Pancreas (tissue), 10 donors: ENCODE measurements at regions not wholly inside any gene's neighbourhood (a gene's known extent, or its start where the extent isn't known, plus 50 kb on each side); places are given as distances from the start of the nearest gene placed in this dataset.

Experiments
- ATAC-seq, 4 donors: fragments of 200-7000 bp; cut with Tn5 transposase; one replicate each; pipeline versions ENCODE4 v1.8.0 to v1.9.1; 2020; ENCODE audit warnings: mild to moderate bottlenecking in 4 of 4, moderate library complexity in 4 of 4
- DNase-seq, 6 donors: peaks; one replicate each; pipeline ENCODE4 v3.0.0-alpha.2; 2020
- FAIRE-seq: peaks from 2 replicates; lab custom pipeline; 2012; peaks lifted over from hg19 to GRCh38; lab: Jason Lieb, UNC
- H3K27ac ChIP-seq, 4 donors: fragments of 200-600 bp; sonication (generic); 1 replicate in 3 of 4; 2 replicates in 1 of 4; pipeline versions ENCODE4 v1.5.0 to v1.8.0; 2020
- H3K27me3 ChIP-seq, 4 donors: fragments of 200-600 bp; one replicate each; pipeline ENCODE4 v1.8.0; 2021
- H3K36me3 ChIP-seq, 3 donors: fragments of 200-600 bp; sonication (generic) in 1 of 3; one replicate each; pipeline versions ENCODE4 v1.5.0 to v1.8.0; 2020 to 2021
- H3K4me1 ChIP-seq, 3 donors: fragments of 200-600 bp; one replicate each; pipeline ENCODE4 v1.8.0; 2021
- H3K4me3 ChIP-seq, 4 donors: fragments of 200-600 bp; sonication (generic) in 2 of 4; one replicate each; pipeline versions ENCODE4 v1.5.0 to v1.8.0; 2020 to 2021
- H3K9me3 ChIP-seq, 4 donors: fragments of 200-600 bp; one replicate each; pipeline ENCODE4 v1.8.0; 2021
- CTCF ChIP-seq, 4 donors: fragments of 200-600 bp; sonication (generic) in 3 of 4; IDR thresholded peaks; one replicate each; pipeline versions ENCODE4 v1.5.0 to v1.8.0; 2021; ENCODE audit warnings: antibody characterized with exemption in 4 of 4
- WGBS, 2 donors: extraction: QIAGEN DNeasy Blood & Tissue Kit; methylation state at CpG; one replicate each; pipeline ENCODE4 v1.1.7; 2013; 5-methylcytosine and 5-hydroxymethylcytosine counted together
- intact Hi-C, 3 donors: fragments of 100-400 bp; cut with DNase I; formaldehyde crosslinking; loops; one replicate each; pipeline versions ENCODE4 v1.11.1 to v1.14.2; 2022
- donor health status: healthy with polysubstance abuse.
- donor health status: DM: no; HTN: no; CAD: no; lungs with moderate emphysema.
- donor health status: DM: no; HTN: no; CAD: no.
- donor health status: control.
- donor health status: control.
- donor health status: Bipolar disorder and iron deficiency.
- donor health status: DM: yes; HTN: yes; CAD: no.
- donor health status: DM: no; HTN: no; CAD: no.
- donor health status: DM: no; HTN: no; CAD: no.
- donor health status: DM: yes; HTN: yes; CAD: no.

DNA sequence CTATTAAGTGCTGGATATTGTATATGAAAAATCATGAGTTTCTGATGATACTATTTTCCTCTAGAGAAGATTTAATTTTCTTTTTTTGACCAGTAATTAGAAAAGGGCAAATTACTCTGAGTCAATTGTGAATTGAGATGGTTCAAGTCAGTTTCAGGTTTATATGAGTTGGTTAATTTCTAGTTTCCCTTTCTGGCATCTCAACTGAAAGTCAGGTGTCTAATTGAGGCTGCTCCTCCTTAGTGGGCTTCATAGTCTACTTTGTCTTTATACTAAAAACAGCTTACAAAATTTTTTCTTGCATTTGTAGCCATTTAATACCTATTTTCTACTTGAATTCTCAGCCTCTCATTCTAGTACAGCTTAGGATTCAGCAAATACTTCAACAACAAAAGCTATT lies 387.3 kb downstream of the RPS6KC1 start:
- Histone ChIP-seq H3K4me3 (no peak overlapping the region), H3K4me1 (no peaks in the 10 kb centered on the region), H3K27ac (no peak overlapping the region), H3K27me3 (peaks cover 0 to 7% (median 0%) of the 10 kb centered on the region in 4 donors), H3K9me3 (no peaks in the 10 kb centered on the region), H3K36me3 (no peaks in the 10 kb centered on the region)
- TF ChIP-seq CTCF (IDR thresholded peaks at IDR 0.05) = no peak
- DNase-seq (no peak), ATAC-seq (no peak), FAIRE-seq (no peak)
- intact Hi-C loops = no loop called here

GRCh38 chr1:213439703-213440102 lies 388.7 kb downstream of the RPS6KC1 start:
- no peak overlapping the region for H3K4me3 ChIP-seq
- ATAC-seq (no peak), DNase-seq (no peak), FAIRE-seq (no peak)
- WGBS, 2 donors = 88 to 94% methylated on average over 2 of the region's 2 CpGs
- intact Hi-C loops = no loop called here
- H3K27ac ChIP-seq = no peak overlapping the region
- peaks cover 0 to 7% (median 0%) of the 10 kb centered on the region in 4 donors for H3K27me3 ChIP-seq
- no peaks in the 10 kb centered on the region for H3K36me3 ChIP-seq
- no peaks in the 10 kb centered on the region for H3K9me3 ChIP-seq
- no peaks in the 10 kb centered on the region for H3K4me1 ChIP-seq
- TF ChIP-seq CTCF (IDR thresholded peaks at IDR 0.05) = no peak

DNA sequence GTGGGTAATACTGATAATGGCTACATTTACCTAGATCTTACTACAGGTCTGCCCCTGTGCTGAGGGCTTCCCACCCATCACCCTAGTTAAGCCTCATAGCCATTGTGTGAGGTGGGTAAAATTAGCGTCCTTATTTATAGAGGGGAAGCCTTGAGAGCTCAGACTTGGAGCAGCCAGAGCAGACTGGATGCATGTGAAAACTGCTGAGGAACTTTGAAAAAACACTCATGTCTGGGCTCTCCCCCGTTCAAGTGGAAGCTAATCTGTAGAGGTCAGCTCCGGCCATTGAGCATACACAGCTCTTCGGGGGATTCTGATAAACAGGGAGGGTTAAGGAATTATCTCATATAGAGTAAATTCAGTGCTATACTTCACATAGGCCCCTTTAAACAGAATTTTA lies 389.7 kb downstream of the RPS6KC1 start:
- no peaks in the 10 kb centered on the region for H3K36me3 ChIP-seq
- WGBS, 2 donors = 53 to 56% methylated on average over 4 of the region's 4 CpGs

DNA sequence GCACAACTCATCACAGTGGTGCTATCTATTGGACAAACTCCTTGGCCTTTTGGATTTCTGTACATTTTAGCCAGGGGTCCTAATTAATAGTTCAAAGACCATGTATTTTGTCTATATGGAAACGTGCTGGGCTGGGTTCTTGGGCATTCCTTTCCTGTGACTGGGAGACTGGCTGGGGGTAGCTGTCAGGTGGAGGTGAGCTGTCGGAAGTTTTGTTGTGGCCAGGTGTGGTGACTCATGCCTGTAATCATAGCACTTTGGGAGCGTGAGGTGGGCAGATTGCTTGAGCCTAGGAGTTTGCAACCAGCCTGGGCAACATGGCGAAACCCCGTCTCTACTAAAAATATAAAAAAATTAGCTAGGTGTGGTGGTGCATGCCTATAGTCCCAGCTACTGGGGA lies 392.4 kb downstream of the RPS6KC1 start:
- FAIRE-seq = no peak
- 74 to 78% methylated on average over 5 of the region's 5 CpGs for WGBS, 2 donors
- no peak for DNase-seq
- Histone ChIP-seq H3K36me3 (no peaks in the 10 kb centered on the region), H3K9me3 (no peaks in the 10 kb centered on the region), H3K27ac (no peak overlapping the region), H3K4me3 (no peak overlapping the region), H3K4me1 (no peaks in the 10 kb centered on the region), H3K27me3 (no peaks in the 10 kb centered on the region)
- intact Hi-C loops = no loop called here
- peak in 1 of 4 donors; percentile 39 for ATAC-seq
- no peak for TF ChIP-seq CTCF (IDR thresholded peaks at IDR 0.05)

More for the DNA sequence above, 389.7 kb downstream of the RPS6KC1 start:
- peaks cover 0 to 7% (median 0%) of the 10 kb centered on the region in 4 donors for H3K27me3 ChIP-seq
- intact Hi-C loops = no loop called here
- no peak overlapping the region for H3K4me3 ChIP-seq
- TF ChIP-seq CTCF (IDR thresholded peaks at IDR 0.05) = no peak
- FAIRE-seq (no peak), ATAC-seq (no peak), DNase-seq (no peak)
- H3K4me1 ChIP-seq = no peaks in the 10 kb centered on the region
- H3K9me3 ChIP-seq = no peaks in the 10 kb centered on the region
- no peak overlapping the region for H3K27ac ChIP-seq

- FAIRE-seq (no peak), DNase-seq (no peak), ATAC-seq (no peak)
- Histone ChIP-seq H3K36me3 (no peaks in the 10 kb centered on the region), H3K4me3 (no peak overlapping the region), H3K27me3 (no peaks in the 10 kb centered on the region), H3K27ac (no peak overlapping the region), H3K9me3 (no peaks in the 10 kb centered on the region), H3K4me1 (no peaks in the 10 kb centered on the region)
- TF ChIP-seq CTCF (IDR thresholded peaks at IDR 0.05) = no peak
- intact Hi-C loops = no loop called here
- 62 to 73% methylated on average over 6 of the region's 6 CpGs for WGBS, 2 donors
These were observed 393.2 kb downstream of the RPS6KC1 start for GRCh38 chr1:213444224-213444623.
